ENCODE measurements at regions not wholly inside any gene's neighbourhood (a gene's known extent, or its start where the extent isn't known, plus 50 kb on each side); places are given as distances from the start of the nearest gene placed in this dataset.

DNA sequence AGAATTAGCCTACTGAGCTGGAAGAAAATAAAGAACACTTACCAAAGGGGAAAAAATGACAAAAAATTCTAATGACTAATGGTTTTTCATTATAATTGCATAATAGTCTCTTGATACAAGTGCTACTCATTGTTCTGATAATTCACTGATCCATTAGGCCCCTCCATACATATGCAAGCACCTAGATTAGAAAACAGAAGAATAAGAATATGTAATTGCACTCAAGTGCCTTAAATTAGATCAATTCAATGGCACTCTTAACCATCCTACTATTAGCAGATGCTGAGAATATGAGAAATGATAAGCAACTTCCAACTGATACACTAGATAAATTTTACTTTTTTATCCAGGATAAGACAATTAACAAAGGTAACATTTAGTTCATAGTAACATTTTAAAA, 440.9 kb upstream of the C9orf72 start:
- no peaks in the 10 kb centered on the region for H3K4me1 ChIP-seq
- CTCF ChIA-PET = no interaction called here
- intact Hi-C loops (cut with micrococcal nuclease; ENCODE audit: unreplicated experiment) = no loop called here

DNA sequence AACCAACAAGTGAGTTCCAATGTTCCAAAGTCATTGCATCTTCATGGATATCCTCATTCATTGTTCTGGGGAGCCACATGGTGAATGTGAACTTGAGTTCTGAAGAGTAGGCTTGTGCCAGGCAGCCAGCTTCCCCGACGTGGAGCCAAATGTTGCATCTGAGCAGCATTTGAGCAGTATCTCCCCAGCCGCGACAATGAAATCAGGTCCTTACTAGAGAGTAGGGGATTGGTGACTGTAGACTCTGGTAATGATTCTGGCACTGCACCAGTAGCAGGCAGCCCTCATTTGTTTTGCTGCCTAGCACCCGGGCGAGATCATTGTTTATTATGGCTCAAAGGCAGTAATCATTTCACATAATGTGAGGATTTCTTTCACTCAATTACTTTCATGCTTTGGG, 451.4 kb upstream of the C9orf72 start:
- Histone ChIP-seq H3K4me3 (ENCODE audit: low read depth, low read length) (no peak overlapping the region), H3K27me3 (replicated peaks; ENCODE audit: control insufficient read depth, insufficient read depth, low read length) (no peaks in the 10 kb centered on the region), H3K9me3 (no peaks in the 10 kb centered on the region), H3K36me3 (ENCODE audit: control insufficient read depth, insufficient read depth, low read length) (no peaks in the 10 kb centered on the region), H3K4me1 (no peaks in the 10 kb centered on the region)
- TF ChIP-seq, protein P1, sequence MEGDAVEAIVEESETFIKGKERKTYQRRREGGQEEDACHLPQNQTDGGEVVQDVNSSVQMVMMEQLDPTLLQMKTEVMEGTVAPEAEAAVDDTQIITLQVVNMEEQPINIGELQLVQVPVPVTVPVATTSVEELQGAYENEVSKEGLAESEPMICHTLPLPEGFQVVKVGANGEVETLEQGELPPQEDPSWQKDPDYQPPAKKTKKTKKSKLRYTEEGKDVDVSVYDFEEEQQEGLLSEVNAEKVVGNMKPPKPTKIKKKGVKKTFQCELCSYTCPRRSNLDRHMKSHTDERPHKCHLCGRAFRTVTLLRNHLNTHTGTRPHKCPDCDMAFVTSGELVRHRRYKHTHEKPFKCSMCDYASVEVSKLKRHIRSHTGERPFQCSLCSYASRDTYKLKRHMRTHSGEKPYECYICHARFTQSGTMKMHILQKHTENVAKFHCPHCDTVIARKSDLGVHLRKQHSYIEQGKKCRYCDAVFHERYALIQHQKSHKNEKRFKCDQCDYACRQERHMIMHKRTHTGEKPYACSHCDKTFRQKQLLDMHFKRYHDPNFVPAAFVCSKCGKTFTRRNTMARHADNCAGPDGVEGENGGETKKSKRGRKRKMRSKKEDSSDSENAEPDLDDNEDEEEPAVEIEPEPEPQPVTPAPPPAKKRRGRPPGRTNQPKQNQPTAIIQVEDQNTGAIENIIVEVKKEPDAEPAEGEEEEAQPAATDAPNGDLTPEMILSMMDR (IDR thresholded peaks at IDR 0.05; ENCODE audit: insufficient read depth in 1 of 2, low read depth in 1 of 2, low read length in 1 of 2, severe bottlenecking in 1 of 2, unreplicated experiment in 1 of 2) = no peak
- no TSS peak for BruUV-seq (replicated peaks)
- no peaks in the 10 kb centered on the region for H3K36me3 Mint-ChIP-seq (ENCODE audit: insufficient read depth, unreplicated experiment)
- no peak for DNase-seq
- ChIA-PET CTCF (no interaction called here), POLR2A (no interaction called here)
- intact Hi-C loops (cut with micrococcal nuclease; ENCODE audit: unreplicated experiment) = no loop called here
- no peaks in the 10 kb centered on the region for H3K4me1 Mint-ChIP-seq (ENCODE audit: low read depth, unreplicated experiment)
- no peak overlapping the region for H3K4me3 Mint-ChIP-seq (ENCODE audit: unreplicated experiment)
- no peaks in the 10 kb centered on the region for H3K9me3 Mint-ChIP-seq (ENCODE audit: unreplicated experiment)
- peaks cover 7% of the 10 kb centered on the region for H3K27me3 Mint-ChIP-seq (ENCODE audit: insufficient read depth, unreplicated experiment)
- H3K27ac Mint-ChIP-seq (ENCODE audit: unreplicated experiment) = no peak overlapping the region

More for the DNA sequence above, 440.9 kb upstream of the C9orf72 start:
- Mint-ChIP-seq H3K36me3 (ENCODE audit: insufficient read depth, unreplicated experiment) (no peaks in the 10 kb centered on the region), H3K4me3 (ENCODE audit: unreplicated experiment) (no peak overlapping the region), H3K27me3 (ENCODE audit: insufficient read depth, unreplicated experiment) (no peaks in the 10 kb centered on the region), H3K4me1 (ENCODE audit: low read depth, unreplicated experiment) (no peaks in the 10 kb centered on the region), H3K27ac (ENCODE audit: unreplicated experiment) (no peak overlapping the region), H3K9me3 (ENCODE audit: unreplicated experiment) (no peaks in the 10 kb centered on the region)
- H3K9me3 ChIP-seq = no peaks in the 10 kb centered on the region
- POLR2A ChIA-PET = no interaction called here
- H3K36me3 ChIP-seq (ENCODE audit: control insufficient read depth, insufficient read depth, low read length) = no peaks in the 10 kb centered on the region
- BruUV-seq (replicated peaks) = no TSS peak
- no peak for DNase-seq
- no peaks in the 10 kb centered on the region for H3K27me3 ChIP-seq (replicated peaks; ENCODE audit: control insufficient read depth, insufficient read depth, low read length)
- no peak overlapping the region for H3K4me3 ChIP-seq (ENCODE audit: low read depth, low read length)
- TF ChIP-seq, protein P1 (IDR thresholded peaks at IDR 0.05; ENCODE audit: insufficient read depth in 1 of 2, low read depth in 1 of 2, low read length in 1 of 2, severe bottlenecking in 1 of 2, unreplicated experiment in 1 of 2) = no peak

DNA sequence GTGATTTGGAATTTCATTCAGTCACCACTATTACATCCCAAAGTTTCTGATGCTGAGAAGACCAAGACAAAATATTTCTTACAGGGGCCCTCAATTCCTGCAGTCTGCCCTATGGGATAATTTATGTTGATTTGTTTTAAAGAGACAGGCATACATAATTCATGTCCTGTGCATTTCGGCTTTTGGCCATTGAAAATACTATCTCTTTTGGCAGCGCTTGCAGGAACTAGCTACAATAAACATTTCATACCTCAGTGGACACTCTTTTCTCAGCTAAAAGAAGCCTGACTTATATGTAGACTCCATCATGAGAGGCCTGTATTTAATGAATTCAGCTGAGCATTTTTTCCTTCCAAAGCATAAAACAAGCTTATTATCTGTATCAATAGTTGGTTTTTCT, 451.9 kb upstream of the C9orf72 start:
- TF ChIP-seq, protein P1 (IDR thresholded peaks at IDR 0.05; ENCODE audit: insufficient read depth in 1 of 2, low read depth in 1 of 2, low read length in 1 of 2, severe bottlenecking in 1 of 2, unreplicated experiment in 1 of 2) = no peak
- Mint-ChIP-seq H3K4me1 (ENCODE audit: low read depth, unreplicated experiment) (no peaks in the 10 kb centered on the region), H3K27ac (ENCODE audit: unreplicated experiment) (no peak overlapping the region), H3K9me3 (ENCODE audit: unreplicated experiment) (no peaks in the 10 kb centered on the region), H3K27me3 (ENCODE audit: insufficient read depth, unreplicated experiment) (peaks cover 7% of the 10 kb centered on the region), H3K36me3 (ENCODE audit: insufficient read depth, unreplicated experiment) (no peaks in the 10 kb centered on the region), H3K4me3 (ENCODE audit: unreplicated experiment) (no peak overlapping the region)
- no peak for DNase-seq
- H3K4me1 ChIP-seq = no peaks in the 10 kb centered on the region
- no peaks in the 10 kb centered on the region for H3K9me3 ChIP-seq
- H3K27me3 ChIP-seq (replicated peaks; ENCODE audit: control insufficient read depth, insufficient read depth, low read length) = no peaks in the 10 kb centered on the region
- no peak overlapping the region for H3K4me3 ChIP-seq (ENCODE audit: low read depth, low read length)
- CTCF ChIA-PET = no interaction called here
- BruUV-seq (replicated peaks) = no TSS peak
- H3K36me3 ChIP-seq (ENCODE audit: control insufficient read depth, insufficient read depth, low read length) = no peaks in the 10 kb centered on the region
- intact Hi-C loops (cut with micrococcal nuclease; ENCODE audit: unreplicated experiment) = no loop called here
- POLR2A ChIA-PET = no interaction called here
